ENCODE measurements at regions not wholly inside any gene's neighbourhood (a gene's known extent, or its start where the extent isn't known, plus 50 kb on each side); places are given as distances from the start of the nearest gene placed in this dataset.
A peak's percentile ranks its signal among the peaks of the same experiment; 100 is the strongest.

DNA sequence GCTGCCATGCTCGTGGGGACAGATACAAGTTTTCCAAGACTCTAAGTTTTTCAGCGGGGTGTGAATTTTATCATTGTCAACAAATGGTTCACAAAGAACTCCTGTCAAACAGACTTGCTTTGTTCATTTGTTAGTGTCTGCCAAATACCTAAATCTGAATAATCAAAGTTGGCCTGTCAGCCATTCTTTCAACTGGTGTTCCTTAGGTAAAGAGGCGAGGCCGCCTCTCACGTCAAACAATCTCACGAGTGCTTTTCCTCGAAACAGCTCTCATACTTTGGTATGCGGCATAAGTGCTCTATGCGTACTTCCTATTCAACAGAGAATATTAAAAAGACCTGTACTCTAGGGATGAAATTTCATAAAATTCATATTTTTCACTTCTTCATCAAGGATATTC lies 51.4 kb upstream of the KANK4 start:
- DNase-seq: no peak

DNA sequence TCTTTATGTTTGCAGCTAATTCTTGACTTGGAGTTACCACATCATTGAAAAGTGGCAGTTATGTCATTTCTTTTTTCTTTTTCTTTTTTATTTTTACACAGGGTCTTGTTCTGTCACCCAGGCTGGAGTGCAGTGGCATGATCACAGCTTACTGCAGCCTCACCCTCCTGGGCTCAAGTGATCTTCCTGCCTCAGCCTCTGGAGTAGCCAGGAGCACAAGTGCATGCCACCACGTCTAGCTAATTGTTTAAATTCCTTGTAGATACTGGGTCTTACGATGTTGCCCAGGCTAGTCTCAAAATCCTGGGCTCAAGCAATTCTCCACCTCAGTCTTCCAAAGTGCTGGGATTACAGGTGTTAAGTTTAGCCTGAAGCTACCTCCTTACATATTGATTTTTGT lies 52.1 kb upstream of the KANK4 start:
- DNase-seq: no peak

DNA sequence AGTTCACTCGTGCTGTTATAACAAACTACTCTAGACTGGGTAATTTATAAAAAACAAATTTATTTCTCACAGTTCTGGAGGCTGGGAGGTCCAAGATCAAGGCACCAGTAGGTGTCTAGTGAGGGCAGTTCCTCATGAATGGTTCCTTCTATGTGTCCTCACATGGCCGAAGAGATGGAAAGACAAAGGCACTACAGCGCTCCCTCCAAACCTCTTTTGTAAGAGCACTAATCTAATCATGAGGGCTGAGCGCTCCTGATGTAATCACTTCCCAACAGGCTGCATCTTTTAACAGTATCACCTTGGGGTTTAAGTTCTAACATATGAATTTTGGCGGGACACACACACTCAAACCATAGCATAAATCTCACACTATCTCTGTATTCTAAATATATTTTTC lies 54.0 kb upstream of the KANK4 start:
- DNase-seq: no peak

DNA sequence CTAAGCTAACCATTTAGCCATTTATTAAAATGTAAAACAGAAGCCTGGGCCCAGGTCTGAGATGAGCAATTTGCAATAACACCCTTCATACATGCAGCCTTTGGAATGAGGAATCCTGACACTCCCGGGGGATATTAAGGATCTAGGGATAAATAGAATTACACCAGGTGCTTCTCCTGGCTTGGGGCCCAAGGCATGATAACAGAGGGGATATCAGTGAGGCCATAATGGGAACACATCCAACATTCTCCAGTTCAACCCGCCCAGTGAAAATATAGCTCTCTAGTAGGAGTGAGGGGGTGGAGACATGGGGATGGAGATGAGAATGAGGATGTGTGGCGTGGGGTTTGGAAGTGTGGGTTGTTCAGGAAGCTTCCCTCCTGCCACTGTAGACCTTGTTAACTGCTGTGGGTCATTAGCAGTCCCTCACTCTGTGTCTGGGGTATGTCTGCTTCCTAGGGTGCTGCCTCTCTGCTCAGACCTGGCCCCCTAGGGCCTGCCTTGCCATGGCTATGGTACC lies 57.9 kb upstream of the KANK4 start:
- peak; percentile 37 for DNase-seq

DNA sequence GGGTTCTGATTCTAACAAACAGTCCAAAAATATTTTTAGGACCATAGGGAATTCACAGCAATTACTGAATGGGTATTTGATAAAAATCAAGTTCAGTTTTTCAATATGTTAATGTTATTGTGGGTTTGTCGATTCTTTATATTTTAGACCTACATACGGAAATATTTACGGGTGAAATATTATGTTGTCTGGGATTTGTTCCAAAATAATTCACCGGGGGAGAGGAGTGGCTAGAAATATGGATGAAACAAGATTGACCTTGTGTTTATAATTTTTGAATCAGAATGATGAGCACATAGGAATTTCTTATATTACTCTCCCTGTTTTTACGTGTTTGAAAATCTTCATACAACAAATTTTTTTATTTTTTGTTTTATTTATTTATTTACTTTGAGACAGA lies 56.7 kb upstream of the USP1 start:
- DNase-seq: no peak

DNA sequence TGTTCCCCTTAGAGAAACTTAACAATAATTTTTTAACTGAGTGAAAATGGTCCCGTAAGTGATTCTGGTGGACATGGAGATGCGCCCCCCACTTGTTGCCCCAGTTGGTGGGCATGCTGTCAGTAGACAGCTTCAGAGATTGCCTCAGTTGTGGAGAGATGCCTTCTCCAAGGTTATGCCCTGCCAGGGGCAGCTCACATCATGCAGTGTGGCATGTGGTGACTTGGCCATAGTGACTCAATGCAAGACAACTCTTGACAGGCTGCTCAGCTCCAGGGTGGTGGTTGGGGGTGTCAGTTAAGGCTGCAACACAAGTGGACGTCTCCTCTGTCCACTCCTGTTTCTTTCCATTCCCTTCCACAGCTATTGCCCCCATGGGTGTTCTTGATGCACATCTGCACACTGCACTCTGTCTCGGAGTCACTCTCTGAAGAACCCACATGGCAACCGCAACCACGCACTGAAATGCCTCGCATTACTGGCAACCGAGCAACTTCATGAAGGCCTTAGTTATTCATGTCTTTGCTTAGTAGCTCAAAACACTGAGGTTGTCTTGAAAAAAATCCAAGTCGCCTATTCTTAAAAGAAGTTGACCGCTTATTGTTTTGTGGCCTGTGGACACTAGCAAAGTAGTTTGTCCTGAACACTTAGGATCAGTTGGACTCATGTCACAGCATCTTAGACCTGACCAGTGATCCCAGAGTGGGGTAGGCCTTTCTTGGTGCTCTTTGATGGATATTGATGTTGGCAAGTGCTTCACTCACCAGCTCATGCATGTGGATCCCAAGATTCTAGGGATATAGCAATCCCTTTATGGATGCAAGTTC lies 54.8 kb upstream of the USP1 start:
- no peak for DNase-seq

DNA sequence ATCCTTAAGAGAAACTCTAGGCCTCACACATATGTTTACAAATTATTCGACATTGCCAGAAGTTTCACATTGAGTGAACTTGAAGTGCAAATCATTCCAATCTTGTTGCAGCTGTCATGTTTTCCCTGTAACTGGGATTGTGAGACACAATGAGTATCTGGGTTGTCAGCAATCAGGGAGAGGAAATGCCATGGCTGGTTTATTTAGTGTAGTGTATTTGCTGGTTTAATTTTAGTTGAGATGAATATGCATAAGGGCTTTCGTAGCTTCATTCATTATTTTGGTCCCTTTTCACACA lies 54.2 kb upstream of the USP1 start:
- no peak for DNase-seq

DNA sequence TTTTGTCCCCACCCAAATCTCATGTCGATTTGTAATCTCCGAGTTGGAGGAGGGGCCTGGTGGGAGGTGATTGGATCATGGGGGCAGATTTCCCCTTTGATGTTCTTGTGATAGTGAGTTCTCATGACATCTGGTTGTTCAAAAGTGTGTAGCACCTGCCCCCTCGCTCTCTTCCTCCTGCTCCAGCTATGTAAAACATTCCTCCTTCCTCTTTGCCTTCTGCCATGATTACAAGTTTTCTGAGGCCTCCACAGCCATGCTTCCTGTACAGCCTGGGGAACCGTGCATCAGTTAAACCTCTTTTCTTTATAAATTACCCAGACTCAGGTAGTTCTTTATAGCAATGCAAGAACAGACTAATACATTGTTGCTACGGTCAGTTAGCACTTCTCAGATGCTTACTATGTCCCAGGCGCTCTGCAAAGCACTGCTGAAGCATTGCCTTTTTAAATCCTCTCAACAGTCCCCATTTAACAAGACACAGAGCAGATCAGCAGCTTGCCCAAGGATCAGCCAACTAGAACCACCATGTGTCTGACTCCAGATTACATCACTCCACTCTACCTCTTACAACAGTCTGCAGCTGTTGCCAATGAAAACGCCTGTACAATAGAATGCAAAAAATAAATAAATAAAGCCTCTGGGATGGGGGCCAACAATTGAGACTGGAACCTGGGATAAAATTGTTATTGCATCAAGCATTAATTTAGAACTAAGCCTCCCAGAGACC lies 52.4 kb upstream of the USP1 start:
- peak; percentile 90 for DNase-seq

DNA sequence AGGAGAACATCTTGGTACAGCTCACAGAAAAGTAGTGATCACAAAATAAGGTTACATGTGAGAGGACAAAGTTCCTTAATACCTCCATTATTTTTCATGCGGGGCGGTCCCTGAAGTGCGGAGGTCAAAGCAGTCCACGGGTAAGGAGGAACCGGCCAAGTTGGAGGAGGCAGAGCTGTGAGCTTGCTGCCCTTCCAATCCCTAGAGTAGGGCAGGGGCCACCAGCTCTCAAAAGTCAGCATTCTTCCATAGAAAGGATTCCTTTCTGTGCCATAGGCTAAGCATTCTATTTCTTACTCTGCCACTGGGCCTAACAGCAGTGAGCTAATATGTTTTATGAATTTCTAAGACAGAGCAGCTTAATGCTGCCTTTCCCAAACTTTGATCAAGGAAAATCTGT lies 50.9 kb upstream of the USP1 start:
- DNase-seq: no peak

DNA sequence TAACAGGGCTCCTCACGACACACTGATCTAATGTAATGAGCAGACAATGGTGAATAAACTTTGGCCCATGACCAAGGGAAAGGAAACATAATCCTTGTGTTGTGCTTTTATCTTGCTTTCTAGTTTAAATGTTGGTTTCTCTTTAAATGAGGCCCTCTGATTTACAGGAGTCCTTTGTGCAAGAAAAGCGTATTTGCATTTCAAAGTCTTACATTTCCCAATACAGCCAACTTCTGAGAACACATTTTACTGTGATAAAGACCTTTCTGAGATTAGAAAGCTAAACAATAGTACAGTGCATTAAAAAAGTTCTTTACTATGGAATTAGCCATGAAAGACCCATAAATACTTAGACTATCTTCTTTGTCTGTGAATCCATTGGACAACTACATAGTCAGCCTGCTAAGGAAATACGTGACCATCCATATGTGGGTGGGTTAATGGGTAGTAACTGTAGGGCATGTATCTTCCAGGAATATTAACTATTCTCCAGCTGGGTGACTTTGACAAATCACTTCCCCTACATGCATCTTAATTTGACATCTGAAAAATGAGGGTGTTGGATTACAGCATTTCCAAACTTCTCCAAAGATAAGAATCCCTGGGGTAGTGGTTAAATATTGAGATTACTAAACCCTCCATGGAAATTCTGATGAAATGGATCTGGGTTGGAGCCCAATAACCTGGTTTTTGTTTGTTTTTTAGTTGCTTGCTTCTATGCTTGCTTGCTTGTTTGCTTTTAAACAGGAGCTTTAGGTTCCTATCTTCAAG lies 50.3 kb upstream of the USP1 start:
- DNase-seq: no peak
